Hepatocyte (in vitro differentiated cells): ENCODE measurements at regions not wholly inside any gene's neighbourhood (a gene's known extent, or its start where the extent isn't known, plus 50 kb on each side); places are given as distances from the start of the nearest gene placed in this dataset.

Source experiments
- CTCF ChIP-seq: fragments of 200-600 bp; sonication (generic); IDR thresholded peaks from 2 replicates; pipeline ENCODE4 v1.5.1; 2016; ENCODE audit warnings: antibody characterized with exemption, mild to moderate bottlenecking; ENCODE audit not compliant: poor library complexity
- EZH2 ChIP-seq: fragments of 200-600 bp; sonication (generic); IDR thresholded peaks from 2 replicates; pipeline ENCODE4 v1.6.1; 2016; ENCODE audit warnings: antibody characterized with exemption, mild to moderate bottlenecking, borderline replicate concordance

GRCh38 chr6:144405163-144405562 is 120.0 kb downstream of the UTRN start:
- TF ChIP-seq CTCF (no peak), EZH2 (no peak)
